ENCODE measurements at regions not wholly inside any gene's neighbourhood (a gene's known extent, or its start where the extent isn't known, plus 50 kb on each side); places are given as distances from the start of the nearest gene placed in this dataset.

DNA sequence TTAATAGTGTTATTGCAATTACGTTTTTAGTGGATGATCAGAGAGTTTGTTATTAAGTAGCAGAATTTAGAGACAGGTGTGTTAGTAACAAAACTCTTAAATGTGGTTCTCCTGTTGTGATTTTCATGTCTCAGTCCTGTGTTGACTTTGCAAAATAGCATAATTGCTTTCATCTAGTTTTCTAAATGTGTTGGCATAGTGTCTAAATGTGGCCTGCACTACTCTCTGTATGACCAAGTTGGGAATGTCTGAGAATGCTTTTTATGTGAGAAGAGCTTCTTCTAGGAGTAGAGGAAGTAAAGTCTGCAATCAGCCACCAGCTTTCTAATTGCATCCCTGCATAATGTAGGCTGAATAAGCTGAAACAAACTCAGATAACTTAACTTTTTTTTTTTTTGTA lies 158.6 kb upstream of the FAT1 start:
- TF ChIP-seq GATA3 (IDR thresholded peaks at IDR 0.05; ENCODE audit: low read depth, low read length), result no peak

DNA sequence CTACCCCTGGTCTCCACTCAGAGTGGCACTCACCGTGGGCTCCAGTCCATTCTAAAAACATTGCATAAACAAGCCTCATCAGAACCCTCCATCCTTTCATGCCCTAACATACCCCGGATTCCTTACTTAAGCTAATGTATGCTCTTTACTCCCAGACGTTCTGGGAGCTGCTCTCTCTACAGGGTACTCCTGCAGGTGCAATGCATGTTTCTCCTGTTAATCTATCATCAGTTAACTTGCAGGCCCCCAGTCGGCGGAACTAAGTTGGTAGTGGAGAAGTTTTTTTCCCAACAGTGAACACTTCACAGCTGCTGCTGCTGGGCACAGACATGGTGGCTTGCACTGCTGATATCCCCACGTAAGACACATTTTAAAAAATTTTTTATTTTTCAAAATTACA lies 161.6 kb upstream of the FAT1 start:
- no peak for TF ChIP-seq GATA3 (IDR thresholded peaks at IDR 0.05; ENCODE audit: low read depth, low read length)
- TF ChIP-seq GATA2 (IDR thresholded peaks at IDR 0.05; ENCODE audit: low read depth, low read length), result no peak

DNA sequence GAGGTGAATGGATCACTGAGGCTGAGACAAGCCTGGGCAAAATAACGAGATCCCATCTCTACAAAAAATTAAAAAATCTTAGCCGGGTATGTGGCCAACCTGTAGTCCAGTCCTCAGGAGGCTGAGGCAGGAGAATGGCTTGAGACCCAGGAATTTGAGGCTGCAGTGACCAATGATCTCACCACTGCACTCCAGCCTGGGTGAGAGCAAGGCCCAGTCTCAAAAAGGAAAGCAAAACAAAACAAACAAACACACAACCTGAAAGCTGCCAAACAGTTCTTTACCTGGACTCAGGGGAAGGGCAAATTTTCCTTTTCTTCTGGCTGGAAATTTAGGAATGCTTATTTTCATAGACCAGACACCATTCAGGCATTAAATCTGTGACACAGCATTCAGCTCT lies 163.1 kb upstream of the FAT1 start:
- TF ChIP-seq GATA2 (IDR thresholded peaks at IDR 0.05; ENCODE audit: low read depth, low read length) (no peak), GATA3 (IDR thresholded peaks at IDR 0.05; ENCODE audit: low read depth, low read length) (no peak)

DNA sequence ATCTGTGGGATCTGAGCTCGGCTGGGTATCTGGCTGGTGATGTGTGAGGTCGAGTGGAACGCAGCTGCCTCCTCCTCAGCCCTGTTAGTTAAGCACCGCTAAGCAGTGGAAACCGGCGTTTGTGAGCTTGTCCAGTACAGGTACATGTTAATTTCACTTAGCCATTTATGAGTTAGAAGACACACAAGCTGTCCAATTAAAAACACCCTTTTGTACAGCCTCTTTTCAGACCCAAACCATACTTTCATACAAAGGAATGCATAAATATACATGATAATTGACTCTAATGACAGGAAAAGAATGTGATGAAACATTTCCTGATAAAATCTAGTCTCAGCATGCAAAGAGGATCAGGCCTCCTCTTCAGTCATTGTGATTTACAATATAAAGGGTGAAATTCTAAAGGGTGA lies 163.6 kb upstream of the FAT1 start:
- TF ChIP-seq GATA3 (IDR thresholded peaks at IDR 0.05; ENCODE audit: low read depth, low read length), result no peak
- TF ChIP-seq GATA2 (IDR thresholded peaks at IDR 0.05; ENCODE audit: low read depth, low read length), result no peak

DNA sequence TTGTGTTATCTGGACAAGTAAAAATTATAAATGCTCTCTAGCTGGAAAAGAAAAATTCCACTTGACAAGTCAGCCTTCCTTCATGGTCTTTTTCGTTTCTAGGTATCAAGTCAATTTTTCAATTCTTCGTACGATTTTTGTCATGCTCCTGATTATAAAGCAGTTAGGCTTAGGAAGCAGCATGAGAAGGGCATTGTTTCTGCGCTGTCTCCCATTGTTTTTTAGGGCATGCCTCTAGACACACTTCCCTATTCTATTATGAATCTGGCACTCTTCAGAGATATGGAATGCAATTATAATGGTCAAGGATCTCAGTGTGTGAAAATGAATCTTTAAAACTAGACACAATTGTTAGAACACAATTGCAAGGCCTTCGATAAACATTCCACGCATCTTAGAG lies 164.1 kb upstream of the FAT1 start:
- TF ChIP-seq GATA2 (IDR thresholded peaks at IDR 0.05; ENCODE audit: low read depth, low read length) (no peak), GATA3 (IDR thresholded peaks at IDR 0.05; ENCODE audit: low read depth, low read length) (no peak)

DNA sequence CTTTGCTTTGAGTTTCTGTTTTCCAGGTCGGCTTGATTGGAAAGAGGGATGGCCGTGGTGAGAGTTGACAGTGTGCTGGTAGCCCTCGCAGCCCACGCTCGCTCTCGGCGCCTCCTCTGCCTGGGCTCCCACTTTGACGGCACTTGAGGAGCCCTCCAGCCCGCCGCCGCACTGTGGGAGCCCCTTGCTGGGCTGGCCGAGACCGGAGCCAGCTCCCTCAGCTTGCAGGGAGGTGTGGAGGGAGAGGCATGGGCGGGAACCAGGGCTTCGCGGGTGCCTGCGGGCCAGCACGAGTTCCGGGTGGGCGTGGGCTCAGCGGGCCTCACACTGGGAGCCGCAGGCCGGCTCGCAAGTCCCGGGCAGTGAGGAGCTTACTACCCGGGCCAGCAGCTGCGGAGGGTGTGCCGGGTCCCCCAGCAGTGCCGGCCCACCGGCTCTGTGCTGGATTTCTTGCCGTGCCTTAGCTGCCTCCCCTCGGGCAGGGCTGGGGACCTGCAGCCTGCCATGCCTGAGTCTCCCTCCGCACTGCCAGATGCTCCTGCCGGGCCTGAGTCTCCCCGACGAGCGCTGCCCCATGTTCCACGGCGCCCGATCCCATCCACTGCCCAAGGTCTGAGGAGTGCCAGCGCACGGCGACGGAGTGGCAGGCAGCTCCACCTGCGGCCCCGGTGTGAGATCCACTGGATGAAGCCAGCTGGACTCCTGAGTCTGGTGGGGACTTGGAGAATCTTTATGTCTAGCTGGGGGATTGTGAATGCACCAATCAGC lies 166.4 kb upstream of the FAT1 start:
- TF ChIP-seq GATA2 (IDR thresholded peaks at IDR 0.05; ENCODE audit: low read depth, low read length) (no peak), GATA3 (IDR thresholded peaks at IDR 0.05; ENCODE audit: low read depth, low read length) (no peak)

DNA sequence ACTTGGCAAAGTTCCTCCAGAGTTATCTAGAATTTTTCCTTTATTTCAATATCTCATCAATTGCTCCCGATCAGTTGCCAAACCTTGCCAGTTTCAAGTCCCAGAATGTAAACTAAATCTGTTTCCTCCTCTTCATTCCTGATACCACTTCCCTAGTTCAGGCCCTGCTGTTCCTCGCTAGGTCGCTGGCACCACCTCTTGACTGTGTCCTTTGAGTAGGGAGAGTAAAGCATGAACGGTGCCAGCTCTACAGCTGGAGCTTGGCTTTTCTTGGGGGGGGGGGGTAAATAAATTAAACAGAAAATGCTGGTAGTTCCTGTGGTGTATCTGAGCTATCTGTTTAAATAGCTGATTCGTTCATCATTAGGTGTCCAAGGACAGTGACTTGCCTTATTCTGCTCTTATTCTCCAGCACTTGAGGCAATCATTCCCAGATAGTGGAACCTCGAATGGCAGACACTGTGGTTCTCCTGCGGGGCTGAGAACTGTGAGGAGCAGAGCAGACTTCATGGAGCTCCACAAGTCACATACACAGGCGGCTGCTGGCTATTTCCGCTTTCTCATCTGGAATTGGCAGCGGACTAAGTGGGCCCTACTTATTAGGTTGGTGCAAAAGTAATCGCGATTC lies 168.3 kb upstream of the FAT1 start:
- TF ChIP-seq GATA2 (IDR thresholded peaks at IDR 0.05; ENCODE audit: low read depth, low read length) (no peak), GATA3 (IDR thresholded peaks at IDR 0.05; ENCODE audit: low read depth, low read length) (no peak)

DNA sequence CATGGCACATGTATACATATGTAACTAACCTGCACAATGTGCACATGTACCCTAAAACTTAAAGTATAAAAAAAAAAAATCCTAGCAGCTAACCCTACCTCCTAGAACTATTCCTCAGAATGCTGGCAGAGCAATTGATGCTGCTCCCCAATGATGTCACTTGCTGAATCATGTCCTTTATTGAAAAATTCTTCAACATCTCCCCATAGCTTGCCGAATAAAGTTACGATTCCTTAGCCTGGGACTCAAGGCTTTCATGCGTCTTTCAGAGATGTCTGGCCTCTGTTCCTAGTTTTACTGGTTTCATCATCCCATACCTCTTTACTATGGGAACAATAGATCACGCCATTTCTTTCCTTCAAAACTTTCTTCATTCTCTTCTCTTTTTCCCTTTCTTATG lies 174.7 kb upstream of the FAT1 start:
- TF ChIP-seq GATA3 (IDR thresholded peaks at IDR 0.05; ENCODE audit: low read depth, low read length), result no peak
- TF ChIP-seq GATA2 (IDR thresholded peaks at IDR 0.05; ENCODE audit: low read depth, low read length), result no peak

DNA sequence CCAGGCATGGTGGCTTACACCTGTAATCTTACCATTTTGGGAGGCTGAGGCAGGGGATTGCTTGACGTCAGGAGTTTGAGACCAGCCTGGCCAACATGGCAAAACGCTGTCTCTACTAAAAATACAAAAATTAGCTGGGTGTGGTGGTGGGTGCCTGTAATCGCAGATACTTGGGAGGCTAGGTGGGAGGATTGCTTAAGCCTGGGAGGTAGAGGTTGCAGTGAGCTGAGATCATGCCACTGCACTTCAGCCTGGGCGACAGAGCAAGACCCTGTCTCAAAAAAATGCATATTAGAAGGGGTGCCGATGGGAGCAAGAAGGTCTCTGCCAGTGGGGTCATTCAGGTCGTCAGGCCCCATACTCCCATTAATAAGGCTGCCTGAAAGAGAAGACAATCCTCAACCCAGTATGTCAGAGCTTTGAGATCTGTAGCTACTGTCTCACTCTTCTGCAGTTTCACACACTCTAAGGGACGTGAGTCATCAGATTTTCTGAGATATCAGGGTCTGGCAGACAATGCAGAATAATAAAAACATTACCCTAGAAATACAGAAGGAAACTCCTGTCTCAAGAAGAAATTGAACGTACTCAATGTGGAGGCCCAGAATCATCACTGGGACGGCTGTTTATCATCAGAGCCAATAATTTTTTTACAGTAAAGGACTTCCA lies 176.7 kb upstream of the FAT1 start:
- no peak for TF ChIP-seq GATA3 (IDR thresholded peaks at IDR 0.05; ENCODE audit: low read depth, low read length)
- TF ChIP-seq GATA2 (IDR thresholded peaks at IDR 0.05; ENCODE audit: low read depth, low read length), result no peak

DNA sequence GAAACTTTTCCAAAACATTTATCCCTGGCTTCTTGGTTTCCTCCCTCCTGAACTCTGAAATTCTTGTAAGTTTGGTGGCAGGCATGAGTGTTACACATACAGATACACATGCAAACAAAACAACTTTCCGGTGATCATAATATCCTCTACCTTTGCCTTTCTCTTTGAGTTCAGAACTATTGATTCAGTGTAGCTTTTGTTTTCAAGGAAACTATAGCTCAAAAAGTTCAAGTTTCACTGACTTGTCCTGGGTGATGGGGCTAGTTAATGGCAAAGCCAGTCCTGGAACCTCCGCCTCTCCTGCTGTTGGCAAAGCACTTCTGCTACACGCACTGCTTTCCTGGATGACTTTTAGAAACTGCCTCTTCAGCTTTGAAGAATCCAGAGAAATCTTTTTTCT lies 177.3 kb upstream of the FAT1 start:
- TF ChIP-seq GATA2 (IDR thresholded peaks at IDR 0.05; ENCODE audit: low read depth, low read length) (no peak), GATA3 (IDR thresholded peaks at IDR 0.05; ENCODE audit: low read depth, low read length) (no peak)

DNA sequence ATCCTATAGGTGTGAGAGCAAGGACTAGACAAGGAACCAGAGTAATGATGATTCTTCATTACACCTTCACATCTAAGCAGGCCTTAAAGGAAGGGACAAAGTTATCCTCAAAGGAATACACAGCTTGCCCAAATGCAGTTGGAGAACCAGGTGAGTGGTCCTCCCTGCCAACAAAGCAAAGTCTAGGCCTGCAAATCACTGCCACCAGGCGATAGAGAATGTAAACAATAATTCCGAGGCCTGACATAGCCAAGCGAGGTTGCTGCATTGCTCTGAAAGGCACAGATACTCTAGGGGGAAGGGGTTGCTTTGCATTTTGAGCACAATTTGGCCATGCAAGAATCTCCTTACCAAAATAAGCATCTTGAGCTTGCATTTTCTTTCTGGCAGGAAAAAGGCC lies 178.2 kb upstream of the FAT1 start:
- TF ChIP-seq GATA3 (IDR thresholded peaks at IDR 0.05; ENCODE audit: low read depth, low read length) (no peak), GATA2 (IDR thresholded peaks at IDR 0.05; ENCODE audit: low read depth, low read length) (no peak)

DNA sequence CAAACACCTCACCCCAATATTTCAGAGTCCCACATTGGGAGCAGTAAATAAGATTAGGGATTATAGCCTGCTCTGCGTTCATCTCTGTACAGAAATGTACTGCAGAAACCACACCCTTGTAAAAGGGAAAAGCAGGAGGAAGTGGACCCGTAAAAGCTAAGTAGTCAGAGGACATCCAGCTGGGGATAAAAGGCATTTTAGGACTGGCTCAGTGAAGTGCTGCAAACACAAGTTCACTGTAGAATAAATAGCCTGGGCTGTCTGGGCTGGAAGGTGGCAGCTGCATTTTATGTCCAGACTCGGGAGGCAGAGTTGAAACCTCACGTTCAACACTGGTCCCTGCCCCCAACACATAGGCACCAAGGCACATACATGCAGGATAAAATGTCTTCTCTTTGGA lies 178.7 kb upstream of the FAT1 start:
- TF ChIP-seq GATA3 (IDR thresholded peaks at IDR 0.05; ENCODE audit: low read depth, low read length), result no peak
- TF ChIP-seq GATA2 (IDR thresholded peaks at IDR 0.05; ENCODE audit: low read depth, low read length), result no peak

DNA sequence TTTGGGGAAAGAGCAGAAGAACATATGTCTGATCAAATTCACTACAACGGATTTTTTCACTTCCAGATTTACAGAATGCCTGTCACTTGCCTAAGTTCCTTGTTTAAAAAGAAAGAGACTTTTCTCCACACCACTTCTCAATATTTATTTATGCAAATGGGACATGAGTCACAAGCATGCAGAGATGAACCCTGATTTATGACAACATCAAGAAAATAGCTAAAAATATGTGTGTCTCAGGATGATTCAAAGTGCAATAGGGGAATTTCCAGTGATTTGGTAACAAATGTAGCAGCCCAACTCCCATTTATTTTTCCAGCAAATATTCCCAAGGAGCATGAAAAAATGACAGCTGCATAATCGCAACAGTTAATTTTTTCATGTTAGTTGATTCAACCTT lies 180.4 kb upstream of the FAT1 start:
- no peak for TF ChIP-seq GATA2 (IDR thresholded peaks at IDR 0.05; ENCODE audit: low read depth, low read length)
- TF ChIP-seq GATA3 (IDR thresholded peaks at IDR 0.05; ENCODE audit: low read depth, low read length), result no peak

DNA sequence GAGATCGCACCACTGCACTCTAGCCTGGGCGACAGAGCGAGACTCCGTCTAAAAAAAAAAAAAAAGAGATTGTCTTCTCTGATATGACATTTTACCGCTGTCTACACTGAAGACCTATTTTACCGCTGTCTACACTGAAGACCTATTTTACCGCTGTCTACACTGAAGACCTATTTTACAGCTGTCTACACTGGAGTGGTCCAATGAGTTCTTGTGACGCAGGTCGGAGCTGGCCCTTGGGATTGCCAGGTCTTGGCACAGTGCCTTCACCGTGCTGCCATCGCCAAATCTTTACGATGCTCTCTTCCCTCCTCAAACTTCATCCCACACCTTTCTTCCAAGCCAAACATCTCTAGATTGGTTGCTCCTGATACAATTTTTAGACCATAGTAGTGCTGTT lies 183.1 kb upstream of the FAT1 start:
- TF ChIP-seq GATA3 (IDR thresholded peaks at IDR 0.05; ENCODE audit: low read depth, low read length) (no peak), GATA2 (IDR thresholded peaks at IDR 0.05; ENCODE audit: low read depth, low read length) (no peak)

DNA sequence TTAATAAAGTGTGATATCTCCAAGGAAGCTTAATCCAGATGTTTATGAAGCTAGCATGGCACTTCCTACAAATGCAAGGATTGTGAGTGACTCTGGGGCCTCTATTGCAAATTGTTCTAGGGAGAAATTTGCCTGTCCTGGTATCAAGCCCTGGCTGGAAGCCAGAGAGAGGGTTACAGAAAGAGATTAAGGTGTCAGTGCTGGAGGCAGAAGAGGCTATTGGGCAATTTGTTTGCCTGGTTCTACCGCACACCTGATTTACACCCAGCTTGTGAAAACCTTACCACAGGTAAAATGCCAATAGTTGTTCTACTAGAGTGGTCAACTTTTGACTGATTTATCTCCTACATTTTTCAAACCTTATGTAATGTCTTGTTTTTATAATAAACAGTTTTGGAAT lies 186.7 kb upstream of the FAT1 start:
- TF ChIP-seq GATA3 (IDR thresholded peaks at IDR 0.05; ENCODE audit: low read depth, low read length) (no peak), GATA2 (IDR thresholded peaks at IDR 0.05; ENCODE audit: low read depth, low read length) (no peak)
